GM12891 (cell line): ENCODE measurements at regions not wholly inside any gene's neighbourhood (a gene's known extent, or its start where the extent isn't known, plus 50 kb on each side); places are given as distances from the start of the nearest gene placed in this dataset.

Experiments
- DNase-seq: peaks from one replicate; pipeline ENCODE4 v3.0.0; 2011; ENCODE audit warnings: low spot score; ENCODE audit not compliant: insufficient read length
- FAIRE-seq: peaks from 2 replicates; lab custom pipeline; 2011; peaks lifted over from hg19 to GRCh38; lab: Jason Lieb, UNC
- PAX5 ChIP-seq: IDR thresholded peaks from 2 replicates; pipeline ENCODE4 v1.6.1; 2011; ENCODE audit warnings: low read length, moderate library complexity, mild to moderate bottlenecking; ENCODE audit not compliant: insufficient read depth, severe bottlenecking
- POLR2A ChIP-seq: IDR thresholded peaks from 2 replicates; pipeline ENCODE4 v1.6.1; 2011; ENCODE audit warnings: low read depth, low read length, control low read depth
- POLR2AphosphoS5 ChIP-seq: IDR thresholded peaks from 2 replicates; pipeline ENCODE4 v1.6.1; 2011; ENCODE audit warnings: low read depth, low read length, control low read depth
- POU2F2 ChIP-seq: IDR thresholded peaks from 2 replicates; pipeline ENCODE4 v1.6.1; 2011; ENCODE audit warnings: low read depth, mild to moderate bottlenecking, control low read depth, low read length, moderate library complexity
- SPI1 ChIP-seq: IDR thresholded peaks from 2 replicates; pipeline ENCODE4 v1.6.1; 2011; ENCODE audit warnings: low read depth, low read length, control low read depth
- TAF1 ChIP-seq: IDR thresholded peaks from 2 replicates; pipeline ENCODE4 v1.6.1; 2011; ENCODE audit warnings: low read depth, low read length, control low read depth

DNA sequence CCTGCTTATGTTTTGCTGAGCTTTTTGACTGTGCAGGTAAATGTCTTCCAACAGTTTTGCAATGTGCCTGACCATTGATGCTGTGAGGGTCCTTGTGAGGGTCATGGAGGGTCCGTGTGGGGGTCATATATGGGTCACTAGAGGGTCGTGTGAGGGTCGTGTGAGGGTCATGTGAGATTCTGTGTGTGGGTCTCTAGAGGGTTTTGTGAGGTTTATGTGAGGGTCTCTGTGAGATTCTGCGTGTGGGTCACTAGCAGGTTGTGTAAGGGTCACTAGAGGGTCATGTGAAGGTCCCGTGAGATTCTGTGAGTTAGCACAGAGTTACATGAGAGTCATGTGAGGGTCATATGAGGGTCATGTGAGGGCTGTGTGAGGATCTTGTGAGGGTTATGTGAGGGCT lies 263.9 kb upstream of the B3GAT1 start:
- no peak for FAIRE-seq
- TF ChIP-seq POLR2A = no peak
- no peak for TF ChIP-seq POU2F2
- no peak for TF ChIP-seq POLR2AphosphoS5
- no peak for TF ChIP-seq SPI1
- no peak for TF ChIP-seq PAX5
- TF ChIP-seq TAF1 = no peak
- no peak for DNase-seq

DNA sequence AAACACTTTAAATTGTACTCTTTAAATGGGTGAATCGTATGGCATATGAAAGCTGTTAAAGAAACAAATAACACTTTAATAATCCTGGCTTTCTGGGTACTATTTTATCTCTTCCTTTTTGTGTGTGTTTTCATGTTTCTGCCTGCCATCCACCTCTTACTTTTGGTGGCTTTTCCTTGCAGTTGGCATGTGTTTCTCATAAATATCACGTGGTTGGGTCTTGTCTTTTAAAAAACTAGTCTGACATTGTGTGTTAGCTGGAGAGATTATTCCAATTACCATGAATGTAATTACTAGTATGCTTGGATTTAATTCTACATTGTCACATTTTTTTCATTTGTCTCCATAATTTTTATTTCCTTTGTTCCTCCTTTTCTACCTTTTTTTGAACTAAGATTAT lies 262.9 kb upstream of the B3GAT1 start:
- FAIRE-seq = no peak
- no peak for TF ChIP-seq POLR2AphosphoS5
- no peak for TF ChIP-seq POLR2A
- TF ChIP-seq POU2F2 = no peak
- no peak for TF ChIP-seq PAX5
- no peak for TF ChIP-seq SPI1
- no peak for TF ChIP-seq TAF1
- DNase-seq = no peak

- TF ChIP-seq POU2F2 = no peak
- TF ChIP-seq SPI1 = no peak
- TF ChIP-seq TAF1 = no peak
- TF ChIP-seq POLR2A = no peak
- no peak for TF ChIP-seq POLR2AphosphoS5
- TF ChIP-seq PAX5 = no peak
- FAIRE-seq (no peak), DNase-seq (no peak)
These were observed 258.9 kb upstream of the B3GAT1 start for GRCh38 chr11:134670961-134671370.

DNA sequence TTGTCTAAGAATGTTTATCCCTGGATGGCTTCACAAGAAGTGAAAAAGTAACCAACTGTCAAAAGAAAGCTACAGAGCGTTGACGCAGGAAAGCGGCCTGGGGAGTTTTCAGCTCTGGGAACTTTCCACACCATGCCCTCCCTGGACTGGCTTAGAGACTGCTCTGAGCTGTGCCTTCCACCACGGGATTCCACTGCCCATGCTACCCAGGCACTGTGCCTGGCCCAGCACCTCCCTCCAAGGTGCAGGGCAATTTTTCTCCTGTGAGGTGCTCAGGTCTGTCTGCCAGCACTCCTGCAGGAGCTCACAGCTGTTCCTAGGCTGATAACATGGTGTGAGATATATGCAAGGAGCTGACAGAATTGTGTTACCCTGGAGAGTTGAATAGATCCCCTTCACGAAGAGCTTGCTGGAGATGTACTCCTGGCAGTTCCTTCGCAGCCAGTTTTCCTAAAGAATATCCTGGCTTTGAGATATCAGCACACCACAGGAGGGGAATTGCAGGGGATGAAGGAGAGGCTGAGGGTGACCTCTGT lies 258.3 kb upstream of the B3GAT1 start:
- DNase-seq (no peak), FAIRE-seq (no peak)
- TF ChIP-seq SPI1 (no peak), POLR2A (no peak), POLR2AphosphoS5 (no peak), TAF1 (no peak), PAX5 (no peak), POU2F2 (no peak)

DNA sequence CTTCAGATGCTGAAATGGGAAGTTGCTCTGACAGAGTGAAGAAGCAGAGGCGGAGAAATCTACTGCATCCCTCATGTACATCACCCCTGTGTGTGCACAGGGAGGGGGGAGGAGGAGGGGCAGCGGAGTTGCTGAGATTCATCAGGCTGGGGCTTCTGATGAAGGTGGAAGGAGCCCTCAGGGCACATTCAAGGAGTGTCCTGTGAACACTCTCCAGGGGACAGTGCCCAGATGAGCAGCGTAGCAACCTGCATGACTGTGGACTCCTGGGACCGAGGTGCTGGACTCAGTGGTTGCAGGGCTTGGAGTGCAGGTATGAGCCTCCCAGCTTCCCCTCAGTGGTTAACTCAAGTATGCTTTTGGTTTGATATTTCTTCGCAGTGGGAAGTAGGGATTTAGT lies 257.8 kb upstream of the B3GAT1 start:
- DNase-seq (no peak), FAIRE-seq (no peak)
- TF ChIP-seq TAF1 (no peak), PAX5 (no peak), POLR2AphosphoS5 (no peak), POU2F2 (no peak), POLR2A (no peak), SPI1 (no peak)

- no peak for DNase-seq
- TF ChIP-seq PAX5 (no peak), POU2F2 (no peak), POLR2AphosphoS5 (no peak), SPI1 (no peak)
- no peak for FAIRE-seq
These were observed 256.8 kb upstream of the B3GAT1 start for GRCh38 chr11:134668796-134669195.

GRCh38 chr11:134668076-134668475 lies 256.0 kb upstream of the B3GAT1 start:
- no peak for DNase-seq
- TF ChIP-seq TAF1 = no peak
- TF ChIP-seq POLR2A = no peak
- no peak for TF ChIP-seq PAX5
- no peak for TF ChIP-seq POLR2AphosphoS5
- no peak for TF ChIP-seq POU2F2
- TF ChIP-seq SPI1 = no peak
- FAIRE-seq = no peak

GRCh38 chr11:134667505-134667904 lies 255.5 kb upstream of the B3GAT1 start:
- TF ChIP-seq TAF1 (no peak), SPI1 (no peak), PAX5 (no peak), POLR2A (no peak), POU2F2 (no peak), POLR2AphosphoS5 (no peak)
- DNase-seq (no peak), FAIRE-seq (no peak)

DNA sequence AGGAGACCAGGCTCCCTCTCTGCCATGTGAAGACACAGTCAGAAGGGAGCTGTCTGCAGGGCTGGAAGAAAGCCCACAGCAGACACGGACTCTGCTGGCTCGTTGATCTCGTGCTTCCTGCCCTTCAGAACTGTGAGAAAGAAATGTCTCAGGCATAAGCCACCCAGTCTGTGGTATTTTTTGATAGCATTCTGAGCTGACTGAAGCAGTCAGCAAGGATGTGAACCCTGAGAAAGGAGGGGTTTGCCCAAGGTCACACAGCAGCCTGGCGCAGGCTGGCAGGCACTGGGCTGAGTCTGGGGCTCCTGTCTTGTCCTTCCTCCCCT lies 255.1 kb upstream of the B3GAT1 start:
- DNase-seq (no peak), FAIRE-seq (no peak)
- TF ChIP-seq POLR2A = no peak
- no peak for TF ChIP-seq PAX5
- no peak for TF ChIP-seq POLR2AphosphoS5
- no peak for TF ChIP-seq POU2F2
- no peak for TF ChIP-seq TAF1
- TF ChIP-seq SPI1 = no peak
